GM12878 (cell line): ENCODE measurements at regions not wholly inside any gene's neighbourhood (a gene's known extent, or its start where the extent isn't known, plus 50 kb on each side); places are given as distances from the start of the nearest gene placed in this dataset.

Source experiments
- ATAC-seq: fragments of 200-7000 bp; cut with Tn5 transposase; 3 replicates; pipeline ENCODE4 v1.9.1; 2020; ENCODE audit warnings: mild to moderate bottlenecking, moderate library complexity
- BruUV-seq: library from RNA; stranded (reverse); fragments of 400-500 nt; replicated peaks from 2 replicates; lab custom pipeline; 2021; lab: Mats Ljungman, UMichigan
- CTCF ChIA-PET: fragments of 300-600 bp; sonication (Branson Sonifier 250); formaldehyde crosslinking; extraction: SDS; loops from one replicate; lab custom pipeline; 2021; ENCODE audit warnings: inconsistent platforms; lab: Yijun Ruan, JAX
- POLR2A ChIA-PET: fragments of 350-600 bp; formaldehyde crosslinking; extraction: SDS; loops from one replicate; lab custom pipeline; 2021; ENCODE audit warnings: inconsistent platforms; lab: Charles Lee
- RAD21 ChIA-PET: fragments of 300-600 bp; sonication (Branson Sonifier 250); formaldehyde crosslinking; loops from one replicate; lab custom pipeline; 2023; ENCODE audit warnings: antibody characterized with exemption; ENCODE audit not compliant: unreplicated experiment; lab: Charles Lee
- SMC1A ChIA-PET: fragments of 300-600 bp; sonication (Branson Sonifier 250); formaldehyde crosslinking; loops from one replicate; lab custom pipeline; 2023; ENCODE audit not compliant: unreplicated experiment, uncharacterized antibody; lab: Charles Lee
- DNase-seq: peaks from one replicate; pipeline ENCODE4 v3.0.0-alpha.2; 2011; ENCODE audit warnings: low read depth, low spot score
- FAIRE-seq: peaks from 3 replicates; lab custom pipeline; 2011; peaks lifted over from hg19 to GRCh38; lab: Jason Lieb, UNC
- H2AFZ ChIP-seq: 2 replicates; pipeline ENCODE4 v1.6.0; 2011; ENCODE audit warnings: low read depth, low read length, control low read depth; ENCODE audit not compliant: control insufficient read depth
- H3K27ac ChIP-seq: 2 replicates; pipeline ENCODE4 v1.5.1; 2011; ENCODE audit warnings: control low read depth; ENCODE audit not compliant: control insufficient read depth, insufficient read depth
- H3K27me3 ChIP-seq, 2 experiments: replicated peaks in 1 of 2; 2 replicates each; pipeline versions ENCODE4 v1.6.0 to v1.6.1; 2011; ENCODE audit warnings: low read length in 1 of 2; ENCODE audit not compliant: control insufficient read depth in 2 of 2, insufficient read depth in 2 of 2
- H3K36me3 ChIP-seq, 2 experiments: 2 replicates each; pipeline ENCODE4 v1.5.1; 2011; ENCODE audit warnings: low read length in 1 of 2; ENCODE audit not compliant: control insufficient read depth in 2 of 2, insufficient read depth in 2 of 2
- H3K4me1 ChIP-seq: 2 replicates; pipeline ENCODE4 v1.6.1; 2011; ENCODE audit warnings: mild to moderate bottlenecking, low read length, moderate library complexity, mixed read lengths; ENCODE audit not compliant: control insufficient read depth, insufficient read depth
- H3K4me2 ChIP-seq: 2 replicates; pipeline ENCODE4 v1.6.0; 2011; ENCODE audit warnings: control low read depth; ENCODE audit not compliant: control insufficient read depth, insufficient read depth
- H3K4me3 ChIP-seq: fragments of 200-600 bp; sonication (generic); 2 replicates; pipeline ENCODE4 v1.5.1; 2016
- H3K79me2 ChIP-seq: 2 replicates; pipeline ENCODE4 v1.6.0; 2011; ENCODE audit warnings: low read length; ENCODE audit not compliant: control insufficient read depth, insufficient read depth
- H3K9ac ChIP-seq: 2 replicates; pipeline ENCODE4 v1.8.0; 2011; ENCODE audit warnings: low read length, control low read depth, mixed read lengths; ENCODE audit not compliant: control insufficient read depth, insufficient read depth
- H3K9me3 ChIP-seq: replicated peaks from 3 replicates; pipeline ENCODE4 v1.5.1; 2011; ENCODE audit warnings: mild to moderate bottlenecking, low read length; ENCODE audit not compliant: control insufficient read depth, insufficient read depth
- H4K20me1 ChIP-seq: 2 replicates; pipeline ENCODE4 v1.6.0; 2011; ENCODE audit not compliant: control insufficient read depth, insufficient read depth
- CBX5 ChIP-seq: sonication (generic); IDR thresholded peaks from 2 replicates; pipeline ENCODE4 v1.6.1; 2016; ENCODE audit warnings: low read depth, moderate library complexity, mild to moderate bottlenecking, inconsistent platforms
- EED ChIP-seq: sonication (generic); IDR thresholded peaks from 2 replicates; pipeline ENCODE4 v1.6.1; 2016; ENCODE audit warnings: antibody characterized with exemption, low read depth
- KDM1A ChIP-seq: fragments of 200-600 bp; sonication (generic); IDR thresholded peaks from 2 replicates; pipeline ENCODE4 v1.6.1; 2016; ENCODE audit warnings: borderline replicate concordance
- RFX5 ChIP-seq: IDR thresholded peaks from 2 replicates; pipeline ENCODE4 v1.6.1; 2011; ENCODE audit warnings: low read depth, low read length, improper control_type of control experiment
- SUZ12 ChIP-seq: fragments of 200-600 bp; sonication (generic); IDR thresholded peaks from one replicate; pipeline ENCODE4 v1.6.1; 2018; ENCODE audit warnings: antibody characterized with exemption, mild to moderate bottlenecking; ENCODE audit not compliant: unreplicated experiment
- YBX1 ChIP-seq: fragments of 450-650 bp; IDR thresholded peaks from 2 replicates; pipeline ENCODE4 v1.6.1; 2016; ENCODE audit warnings: antibody characterized with exemption
- ZZZ3 ChIP-seq: IDR thresholded peaks from 2 replicates; pipeline ENCODE4 v1.6.1; 2011; ENCODE audit warnings: low read depth; ENCODE audit not compliant: control insufficient read depth, insufficient read length
- WGBS: methylation state at CpG from one replicate; pipeline ENCODE4 v1.1.6; 2016; ENCODE audit warnings: low lambda C conversion rate; ENCODE audit not compliant: insufficient replicate concordance, insufficient coverage; ENCODE audit errors: missing lambda C conversion rate; 5-methylcytosine and 5-hydroxymethylcytosine counted together
- in situ Hi-C: fragments of 300-500 bp; cut with MboI; formaldehyde crosslinking; loops from 9 replicates; pipeline ENCODE4 v1.14.3; 2018; ENCODE audit warnings: mixed read lengths
- intact Hi-C: fragments of 100-400 bp; cut with micrococcal nuclease; formaldehyde crosslinking; loops from one replicate; pipeline ENCODE4 v1.14.2; 2022; ENCODE audit not compliant: unreplicated experiment
- TF ChIP-seq, protein P1 (sequence below): IDR thresholded peaks from 2 replicates; pipeline ENCODE4 v1.6.1; 2012; ENCODE audit warnings: low read depth, low read length, improper control_type of control experiment
- TF ChIP-seq, protein P2 (sequence below): IDR thresholded peaks from 2 replicates; pipeline ENCODE4 v1.6.1; 2011; ENCODE audit warnings: low read depth, low read length, improper control_type of control experiment, borderline replicate concordance
- TF ChIP-seq, protein P3 (sequence below): fragments of 450-650 bp; formaldehyde crosslinking; IDR thresholded peaks from 2 replicates; pipeline ENCODE4 v1.5.0; 2022; ENCODE audit warnings: mild to moderate bottlenecking, missing genetic modification characterization
- TF ChIP-seq, protein P4 (sequence below): IDR thresholded peaks from 2 replicates; pipeline ENCODE4 v1.6.1; 2011; ENCODE audit warnings: low read depth, mild to moderate bottlenecking, low read length, moderate library complexity, borderline replicate concordance; ENCODE audit errors: extremely low read depth
- TF ChIP-seq, protein P5 (sequence below): fragments of 150-350 bp; IDR thresholded peaks from 2 replicates; pipeline ENCODE4 v1.6.1; 2014; ENCODE audit warnings: mild to moderate bottlenecking, low read depth, low read length

DNA sequence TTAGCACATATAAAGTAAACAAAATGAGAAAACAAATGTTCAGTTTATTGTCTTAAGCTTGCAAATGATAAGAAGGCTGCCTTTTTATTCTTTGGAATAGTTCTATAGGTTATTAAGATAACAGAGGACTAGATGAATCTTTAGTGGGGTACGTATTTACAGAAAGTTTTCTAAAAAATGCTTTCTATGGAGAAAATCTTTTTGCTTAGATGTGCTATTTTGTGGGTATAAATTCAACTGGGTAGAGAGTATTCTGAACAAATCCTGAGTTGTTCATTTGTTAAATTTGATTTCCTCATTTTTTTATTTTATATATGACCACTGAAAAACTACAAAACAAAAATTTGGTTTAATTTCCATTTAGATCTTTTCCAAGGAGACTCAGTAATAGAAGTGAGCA lies 566.9 kb downstream of the PLCL1 start:
- Histone ChIP-seq H3K4me2 (peak overlapping the region; percentile 75; the same call in 1 of the 2 replicates), H4K20me1 (no peaks in the 10 kb centered on the region), H3K4me3 (no peak overlapping the region), H2AFZ (no peak overlapping the region), H3K9ac (no peak overlapping the region), H3K36me3 (no peaks in the 10 kb centered on the region), H3K27ac (no peak overlapping the region), H3K4me1 (peaks cover 9% of the 10 kb centered on the region), H3K9me3 (no peaks in the 10 kb centered on the region; the same call in 2 of the 3 replicates), H3K79me2 (no peaks in the 10 kb centered on the region), H3K27me3 (peaks cover 2 to 5% of the 10 kb centered on the region in 2 experiments; a peak in 1 of 4 replicates)
- BruUV-seq = no TSS peak
- ATAC-seq = no peak
- no peak for FAIRE-seq
- RAD21 ChIA-PET = interaction anchor here (1.1 kb wide), 1 partner anchor 56 kb away, joined by 3 read pairs; no protein-coding TSS in a partner anchor
- CTCF ChIA-PET = interaction anchor here (1.0 to 1.9 kb wide), 7 partner anchors 10 to 1117 kb away, joined by 3 to 13 read pairs (median 3); no protein-coding TSS in a partner anchor
- in situ Hi-C loops = no loop called here
- WGBS = 100% methylated on average over 1 of the region's 1 CpG
- no peak for DNase-seq
- POLR2A ChIA-PET = no interaction called here
- intact Hi-C loops = loop anchor here (5.0 kb wide), 2 partner anchors 1116 to 1236 kb away; no protein-coding TSS in a partner anchor
- SMC1A ChIA-PET = interaction anchor here (1.1 to 1.3 kb wide), 2 partner anchors 10 to 1118 kb away, joined by 5 to 7 read pairs; no protein-coding TSS in a partner anchor
- no peak for TF ChIP-seq SUZ12
- TF ChIP-seq, protein P1, sequence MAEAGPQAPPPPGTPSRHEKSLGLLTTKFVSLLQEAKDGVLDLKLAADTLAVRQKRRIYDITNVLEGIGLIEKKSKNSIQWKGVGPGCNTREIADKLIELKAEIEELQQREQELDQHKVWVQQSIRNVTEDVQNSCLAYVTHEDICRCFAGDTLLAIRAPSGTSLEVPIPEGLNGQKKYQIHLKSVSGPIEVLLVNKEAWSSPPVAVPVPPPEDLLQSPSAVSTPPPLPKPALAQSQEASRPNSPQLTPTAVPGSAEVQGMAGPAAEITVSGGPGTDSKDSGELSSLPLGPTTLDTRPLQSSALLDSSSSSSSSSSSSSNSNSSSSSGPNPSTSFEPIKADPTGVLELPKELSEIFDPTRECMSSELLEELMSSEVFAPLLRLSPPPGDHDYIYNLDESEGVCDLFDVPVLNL = no peak
- TF ChIP-seq, protein P2, sequence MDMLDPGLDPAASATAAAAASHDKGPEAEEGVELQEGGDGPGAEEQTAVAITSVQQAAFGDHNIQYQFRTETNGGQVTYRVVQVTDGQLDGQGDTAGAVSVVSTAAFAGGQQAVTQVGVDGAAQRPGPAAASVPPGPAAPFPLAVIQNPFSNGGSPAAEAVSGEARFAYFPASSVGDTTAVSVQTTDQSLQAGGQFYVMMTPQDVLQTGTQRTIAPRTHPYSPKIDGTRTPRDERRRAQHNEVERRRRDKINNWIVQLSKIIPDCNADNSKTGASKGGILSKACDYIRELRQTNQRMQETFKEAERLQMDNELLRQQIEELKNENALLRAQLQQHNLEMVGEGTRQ = no peak
- TF ChIP-seq CBX5 = no peak
- TF ChIP-seq, protein P3, sequence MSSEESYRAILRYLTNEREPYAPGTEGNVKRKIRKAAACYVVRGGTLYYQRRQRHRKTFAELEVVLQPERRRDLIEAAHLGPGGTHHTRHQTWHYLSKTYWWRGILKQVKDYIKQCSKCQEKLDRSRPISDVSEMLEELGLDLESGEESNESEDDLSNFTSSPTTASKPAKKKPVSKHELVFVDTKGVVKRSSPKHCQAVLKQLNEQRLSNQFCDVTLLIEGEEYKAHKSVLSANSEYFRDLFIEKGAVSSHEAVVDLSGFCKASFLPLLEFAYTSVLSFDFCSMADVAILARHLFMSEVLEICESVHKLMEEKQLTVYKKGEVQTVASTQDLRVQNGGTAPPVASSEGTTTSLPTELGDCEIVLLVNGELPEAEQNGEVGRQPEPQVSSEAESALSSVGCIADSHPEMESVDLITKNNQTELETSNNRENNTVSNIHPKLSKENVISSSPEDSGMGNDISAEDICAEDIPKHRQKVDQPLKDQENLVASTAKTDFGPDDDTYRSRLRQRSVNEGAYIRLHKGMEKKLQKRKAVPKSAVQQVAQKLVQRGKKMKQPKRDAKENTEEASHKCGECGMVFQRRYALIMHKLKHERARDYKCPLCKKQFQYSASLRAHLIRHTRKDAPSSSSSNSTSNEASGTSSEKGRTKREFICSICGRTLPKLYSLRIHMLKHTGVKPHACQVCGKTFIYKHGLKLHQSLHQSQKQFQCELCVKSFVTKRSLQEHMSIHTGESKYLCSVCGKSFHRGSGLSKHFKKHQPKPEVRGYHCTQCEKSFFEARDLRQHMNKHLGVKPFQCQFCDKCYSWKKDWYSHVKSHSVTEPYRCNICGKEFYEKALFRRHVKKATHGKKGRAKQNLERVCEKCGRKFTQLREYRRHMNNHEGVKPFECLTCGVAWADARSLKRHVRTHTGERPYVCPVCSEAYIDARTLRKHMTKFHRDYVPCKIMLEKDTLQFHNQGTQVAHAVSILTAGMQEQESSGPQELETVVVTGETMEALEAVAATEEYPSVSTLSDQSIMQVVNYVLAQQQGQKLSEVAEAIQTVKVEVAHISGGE (CRISPR knock-in tag) = no peak
- no peak for TF ChIP-seq RFX5
- no peak for TF ChIP-seq YBX1
- TF ChIP-seq ZZZ3 = no peak
- no peak for TF ChIP-seq EED
- TF ChIP-seq KDM1A = no peak
- TF ChIP-seq, protein P4, sequence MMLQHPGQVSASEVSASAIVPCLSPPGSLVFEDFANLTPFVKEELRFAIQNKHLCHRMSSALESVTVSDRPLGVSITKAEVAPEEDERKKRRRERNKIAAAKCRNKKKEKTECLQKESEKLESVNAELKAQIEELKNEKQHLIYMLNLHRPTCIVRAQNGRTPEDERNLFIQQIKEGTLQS = no peak
- TF ChIP-seq, protein P5, sequence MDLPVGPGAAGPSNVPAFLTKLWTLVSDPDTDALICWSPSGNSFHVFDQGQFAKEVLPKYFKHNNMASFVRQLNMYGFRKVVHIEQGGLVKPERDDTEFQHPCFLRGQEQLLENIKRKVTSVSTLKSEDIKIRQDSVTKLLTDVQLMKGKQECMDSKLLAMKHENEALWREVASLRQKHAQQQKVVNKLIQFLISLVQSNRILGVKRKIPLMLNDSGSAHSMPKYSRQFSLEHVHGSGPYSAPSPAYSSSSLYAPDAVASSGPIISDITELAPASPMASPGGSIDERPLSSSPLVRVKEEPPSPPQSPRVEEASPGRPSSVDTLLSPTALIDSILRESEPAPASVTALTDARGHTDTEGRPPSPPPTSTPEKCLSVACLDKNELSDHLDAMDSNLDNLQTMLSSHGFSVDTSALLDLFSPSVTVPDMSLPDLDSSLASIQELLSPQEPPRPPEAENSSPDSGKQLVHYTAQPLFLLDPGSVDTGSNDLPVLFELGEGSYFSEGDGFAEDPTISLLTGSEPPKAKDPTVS = no peak
